ENCODE measurements at regions not wholly inside any gene's neighbourhood (a gene's known extent, or its start where the extent isn't known, plus 50 kb on each side); places are given as distances from the start of the nearest gene placed in this dataset.

DNA sequence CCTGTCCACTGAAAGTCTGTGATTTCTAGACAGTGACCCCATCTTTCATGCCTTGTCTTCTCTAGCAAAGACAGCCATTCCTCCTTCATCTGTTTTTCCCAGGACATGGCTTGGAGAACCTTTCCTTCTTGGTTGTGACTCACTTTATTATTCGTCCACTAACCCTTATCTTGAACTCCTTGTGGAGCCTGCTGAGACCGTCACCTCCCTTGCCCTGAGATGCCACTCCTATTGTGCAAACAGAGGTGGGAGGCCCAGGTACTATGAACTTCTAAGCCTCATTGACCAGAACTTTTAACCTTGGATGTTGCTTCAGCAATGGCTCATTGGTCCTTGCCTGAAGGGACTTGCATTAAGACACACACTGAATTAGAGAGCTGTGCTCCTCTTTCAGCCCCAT lies 117.5 kb downstream of the FOXD2 start:
- TF ChIP-seq POLR2A (IDR thresholded peaks at IDR 0.05), result no peak
- TF ChIP-seq, protein P1, sequence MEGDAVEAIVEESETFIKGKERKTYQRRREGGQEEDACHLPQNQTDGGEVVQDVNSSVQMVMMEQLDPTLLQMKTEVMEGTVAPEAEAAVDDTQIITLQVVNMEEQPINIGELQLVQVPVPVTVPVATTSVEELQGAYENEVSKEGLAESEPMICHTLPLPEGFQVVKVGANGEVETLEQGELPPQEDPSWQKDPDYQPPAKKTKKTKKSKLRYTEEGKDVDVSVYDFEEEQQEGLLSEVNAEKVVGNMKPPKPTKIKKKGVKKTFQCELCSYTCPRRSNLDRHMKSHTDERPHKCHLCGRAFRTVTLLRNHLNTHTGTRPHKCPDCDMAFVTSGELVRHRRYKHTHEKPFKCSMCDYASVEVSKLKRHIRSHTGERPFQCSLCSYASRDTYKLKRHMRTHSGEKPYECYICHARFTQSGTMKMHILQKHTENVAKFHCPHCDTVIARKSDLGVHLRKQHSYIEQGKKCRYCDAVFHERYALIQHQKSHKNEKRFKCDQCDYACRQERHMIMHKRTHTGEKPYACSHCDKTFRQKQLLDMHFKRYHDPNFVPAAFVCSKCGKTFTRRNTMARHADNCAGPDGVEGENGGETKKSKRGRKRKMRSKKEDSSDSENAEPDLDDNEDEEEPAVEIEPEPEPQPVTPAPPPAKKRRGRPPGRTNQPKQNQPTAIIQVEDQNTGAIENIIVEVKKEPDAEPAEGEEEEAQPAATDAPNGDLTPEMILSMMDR (IDR thresholded peaks at IDR 0.05 in 4 of 5, conservative IDR thresholded peaks at IDR 0.05 in 1 of 5), result no peak
